HUDEP-2 (cell line): ENCODE measurements at regions not wholly inside any gene's neighbourhood (a gene's known extent, or its start where the extent isn't known, plus 50 kb on each side); places are given as distances from the start of the nearest gene placed in this dataset.

Source experiments
- DNase-seq, 76 experiments: peaks; one replicate each; lab custom pipeline; 2025; ENCODE audit not compliant: unreplicated experiment in 76 of 76; lab: John Stamatoyannopoulos, UW

DNA sequence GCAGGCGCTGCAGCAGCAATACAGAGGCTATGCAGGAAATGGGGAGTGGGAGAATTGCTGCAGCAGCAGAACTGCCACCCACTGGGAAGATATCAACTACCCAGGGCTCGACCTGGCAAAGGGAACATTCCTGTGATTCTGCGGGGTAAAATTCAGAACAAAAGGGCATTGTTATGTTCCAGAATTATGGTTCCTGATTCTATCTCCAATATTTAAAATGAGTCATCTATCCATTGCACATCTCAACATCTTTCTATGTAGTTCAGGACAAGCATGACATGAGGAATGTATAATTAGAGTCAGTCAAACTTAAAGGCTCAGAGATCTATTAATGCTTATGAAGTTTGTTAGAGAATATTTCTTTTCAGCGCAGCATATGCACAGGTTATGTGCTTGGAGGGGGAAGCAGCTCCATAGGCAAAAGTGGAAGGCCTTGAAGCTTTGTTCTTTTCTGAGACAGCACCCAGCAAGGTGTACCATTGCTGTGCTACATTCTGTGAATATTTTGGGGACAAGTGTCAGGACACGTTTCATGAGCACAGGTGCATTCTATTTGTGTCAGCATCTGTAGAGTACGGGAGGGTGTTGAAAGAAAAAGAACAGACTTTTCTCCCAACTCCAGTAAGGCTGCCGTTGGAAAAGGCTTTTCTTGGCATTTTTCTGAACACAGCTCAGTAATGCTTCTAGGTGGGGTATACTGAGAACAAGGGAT lies 395.6 kb upstream of the MPDZ start:
- no peak for DNase-seq

DNA sequence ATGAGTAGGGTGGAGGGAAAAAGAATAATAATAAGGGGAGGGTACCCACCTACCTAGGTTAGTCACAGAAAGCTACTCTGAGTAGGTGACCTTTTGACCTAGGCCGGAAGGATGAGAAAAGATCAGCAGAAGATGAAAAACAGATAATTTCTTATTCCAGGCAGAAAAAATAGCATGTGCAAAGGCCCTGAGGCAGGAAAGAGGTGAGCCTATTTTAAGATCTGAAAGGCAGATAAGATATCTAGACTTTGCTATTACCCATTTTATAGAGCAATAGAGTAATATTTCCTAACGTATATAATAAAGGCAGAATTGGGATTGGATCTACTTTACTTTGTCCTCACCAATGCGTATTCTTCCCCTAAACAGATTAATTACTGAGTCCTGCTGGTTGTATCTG lies 393.9 kb upstream of the MPDZ start:
- DNase-seq, result no peak

GRCh38 chr9:13665418-13666066 lies 386.1 kb upstream of the MPDZ start:
- no peak for DNase-seq

DNA sequence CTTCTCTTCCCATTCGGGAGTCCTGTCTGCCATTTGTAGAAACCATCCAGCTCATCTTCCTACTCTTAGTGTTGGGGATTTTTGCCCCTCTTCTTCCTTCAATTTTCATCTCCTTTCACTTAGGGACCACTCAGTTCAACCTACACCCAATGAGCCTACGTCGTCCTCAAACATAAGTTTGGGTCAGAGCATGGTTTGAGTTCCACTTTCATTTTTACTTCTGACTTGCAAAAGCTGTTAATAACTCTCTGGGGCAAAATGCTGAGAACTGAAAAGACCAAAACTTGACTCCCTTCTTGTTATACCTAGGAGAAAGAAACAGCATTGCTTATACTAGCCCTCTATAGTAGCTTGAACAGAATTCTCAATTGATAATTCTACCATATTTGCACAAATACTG lies 381.5 kb upstream of the MPDZ start:
- DNase-seq, result no peak

GRCh38 chr9:13651969-13652663 lies 372.6 kb upstream of the MPDZ start:
- DNase-seq, result no peak

DNA sequence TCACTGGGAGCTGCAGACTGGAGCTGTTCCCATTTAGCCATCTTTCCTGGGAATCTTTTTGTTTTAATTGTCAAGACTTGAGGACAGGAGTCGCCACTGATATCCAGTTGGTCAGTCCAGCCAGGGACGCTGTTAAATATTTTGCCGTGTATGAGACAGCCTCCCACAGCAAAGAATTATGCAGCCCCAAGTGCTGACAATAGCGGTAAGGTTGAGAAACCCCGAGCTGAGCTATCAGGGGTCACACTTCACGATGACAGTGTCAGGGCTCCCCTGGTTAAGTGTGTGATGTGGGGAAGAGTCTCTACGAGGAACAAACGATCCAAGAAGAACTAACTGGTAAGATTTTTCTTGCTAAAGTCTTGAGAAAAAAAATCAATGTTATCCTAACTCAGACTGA lies 372.0 kb upstream of the MPDZ start:
- DNase-seq, result no peak

GRCh38 chr9:13648676-13649075 lies 369.2 kb upstream of the MPDZ start:
- peak in 2 of 76 experiments; percentile 2 to 4 for DNase-seq

DNA sequence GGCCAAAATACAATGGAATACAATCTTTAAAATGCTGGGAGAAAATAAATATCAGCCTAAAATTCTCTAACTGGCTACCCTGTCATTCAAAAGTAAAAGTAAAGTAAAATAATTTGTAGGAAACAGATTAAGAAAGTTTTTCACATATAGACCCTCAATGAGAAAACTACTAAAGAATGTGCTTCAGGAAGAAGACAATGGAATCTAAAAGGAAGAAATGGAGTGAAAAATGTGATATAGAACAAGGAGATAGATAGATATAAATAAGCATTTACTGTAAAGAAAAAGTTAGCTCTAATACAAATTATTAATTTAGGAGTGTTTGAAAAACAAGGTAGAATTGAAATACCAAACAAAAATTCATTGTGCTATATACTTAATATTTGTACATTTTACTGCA lies 368.6 kb upstream of the MPDZ start:
- DNase-seq, result no peak

- DNase-seq, result no peak
Observed at GRCh38 chr9:13646500-13647021, 367.1 kb upstream of the MPDZ start.

DNA sequence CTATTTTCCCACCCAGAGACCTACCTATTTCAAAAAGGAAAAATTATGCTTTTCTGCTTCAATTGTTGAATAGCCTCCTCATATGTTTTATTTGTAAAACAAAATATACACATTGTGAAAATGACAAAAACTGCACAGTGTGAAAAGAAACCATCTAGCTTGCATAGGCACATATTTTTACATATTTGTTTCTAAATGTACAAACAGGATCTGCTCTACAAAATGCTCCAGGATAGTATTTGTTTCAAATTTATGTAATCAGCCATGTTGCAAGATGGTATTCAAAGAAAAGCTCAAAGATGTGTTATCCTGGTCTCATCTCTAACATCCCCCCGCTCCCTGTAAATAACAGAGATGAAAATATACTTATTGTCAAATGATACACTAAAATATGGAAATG lies 366.1 kb upstream of the MPDZ start:
- no peak for DNase-seq

DNA sequence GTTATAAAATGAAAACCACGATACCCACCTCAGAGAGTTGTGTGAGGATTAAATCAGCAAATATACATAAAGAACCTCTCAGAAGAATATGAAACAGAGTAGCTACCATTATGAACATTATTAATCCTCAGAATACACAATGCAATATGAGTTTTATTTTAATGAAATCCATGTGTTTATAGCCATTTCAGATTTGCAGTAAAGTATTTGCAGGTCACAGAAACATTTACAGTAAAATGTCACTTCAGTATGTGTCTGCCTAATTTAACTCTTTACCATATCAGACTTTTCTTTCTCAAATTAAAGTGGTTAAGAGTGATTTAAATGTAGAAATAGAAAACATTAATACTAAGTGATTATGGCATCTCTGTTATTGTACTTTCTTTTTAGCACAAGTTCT lies 365.2 kb upstream of the MPDZ start:
- DNase-seq, result no peak

GRCh38 chr9:13642646-13643045 lies 363.2 kb upstream of the MPDZ start:
- no peak for DNase-seq

GRCh38 chr9:13629067-13629466 lies 349.6 kb upstream of the MPDZ start:
- no peak for DNase-seq

- no peak for DNase-seq
Observed at GRCh38 chr9:13628526-13628925, 349.0 kb upstream of the MPDZ start.

GRCh38 chr9:13627502-13627901 lies 348.0 kb upstream of the MPDZ start:
- no peak for DNase-seq

GRCh38 chr9:13627071-13627470 lies 347.6 kb upstream of the MPDZ start:
- no peak for DNase-seq

DNA sequence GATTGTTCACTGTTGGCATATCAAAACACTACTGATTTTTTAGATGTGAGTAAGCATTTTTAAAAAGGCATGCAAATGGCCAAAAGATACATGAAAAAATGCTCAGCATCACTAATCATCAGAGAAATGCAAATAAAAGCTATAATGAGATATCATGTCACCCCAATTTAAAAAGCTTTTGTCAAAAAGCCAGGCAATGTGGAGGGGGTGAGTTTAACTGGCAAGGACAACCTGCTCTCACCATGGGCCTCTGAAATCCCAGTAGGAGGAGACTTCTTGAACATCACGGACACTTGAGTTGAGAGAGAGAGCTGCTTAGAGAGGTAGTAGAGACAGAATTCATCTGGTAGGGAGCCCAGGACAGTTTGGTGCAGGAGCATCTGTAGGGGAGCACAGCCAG lies 347.1 kb upstream of the MPDZ start:
- DNase-seq, result no peak

GRCh38 chr9:13621872-13622564 lies 342.5 kb upstream of the MPDZ start:
- DNase-seq, result no peak

- DNase-seq, result no peak
Observed at GRCh38 chr9:13616491-13617035, 337.1 kb upstream of the MPDZ start.

- no peak for DNase-seq
Observed at GRCh38 chr9:13615660-13616490, 336.4 kb upstream of the MPDZ start.
